WERI-Rb-1 (cell line): ENCODE measurements at regions not wholly inside any gene's neighbourhood (a gene's known extent, or its start where the extent isn't known, plus 50 kb on each side); places are given as distances from the start of the nearest gene placed in this dataset.

ENCODE experiments used
- DNase-seq: peaks from one replicate; pipeline ENCODE4 v3.0.0-alpha.2; 2020
- H3K27ac ChIP-seq: fragments of 250-450 bp; sonication (Bioruptor Pico); 2 replicates; pipeline ENCODE4 v1.5.1; 2020; ENCODE audit warnings: mild to moderate bottlenecking, moderate library complexity
- H3K27me3 ChIP-seq: fragments of 250-450 bp; sonication (Bioruptor Pico); 2 replicates; pipeline ENCODE4 v1.5.1; 2021; ENCODE audit warnings: mild to moderate bottlenecking, low read depth, moderate library complexity; ENCODE audit not compliant: insufficient read depth, severe bottlenecking
- H3K36me3 ChIP-seq: fragments of 250-450 bp; sonication (Bioruptor Pico); 2 replicates; pipeline ENCODE4 v1.5.1; 2020; ENCODE audit warnings: mild to moderate bottlenecking, moderate library complexity
- H3K4me3 ChIP-seq: 2 replicates; pipeline ENCODE4 v1.5.1; 2011; ENCODE audit warnings: low read depth, mild to moderate bottlenecking, control low read depth, low read length
- H3K9me3 ChIP-seq: fragments of 250-450 bp; sonication (Bioruptor Pico); 2 replicates; pipeline ENCODE4 v1.5.1; 2021; ENCODE audit warnings: mild to moderate bottlenecking, moderate library complexity; ENCODE audit not compliant: severe bottlenecking
- TF ChIP-seq, protein P1 (sequence below): IDR thresholded peaks from 2 replicates; pipeline ENCODE4 v1.5.1; 2011; ENCODE audit warnings: low read depth, mild to moderate bottlenecking, control low read depth, inconsistent platforms, low read length

DNA sequence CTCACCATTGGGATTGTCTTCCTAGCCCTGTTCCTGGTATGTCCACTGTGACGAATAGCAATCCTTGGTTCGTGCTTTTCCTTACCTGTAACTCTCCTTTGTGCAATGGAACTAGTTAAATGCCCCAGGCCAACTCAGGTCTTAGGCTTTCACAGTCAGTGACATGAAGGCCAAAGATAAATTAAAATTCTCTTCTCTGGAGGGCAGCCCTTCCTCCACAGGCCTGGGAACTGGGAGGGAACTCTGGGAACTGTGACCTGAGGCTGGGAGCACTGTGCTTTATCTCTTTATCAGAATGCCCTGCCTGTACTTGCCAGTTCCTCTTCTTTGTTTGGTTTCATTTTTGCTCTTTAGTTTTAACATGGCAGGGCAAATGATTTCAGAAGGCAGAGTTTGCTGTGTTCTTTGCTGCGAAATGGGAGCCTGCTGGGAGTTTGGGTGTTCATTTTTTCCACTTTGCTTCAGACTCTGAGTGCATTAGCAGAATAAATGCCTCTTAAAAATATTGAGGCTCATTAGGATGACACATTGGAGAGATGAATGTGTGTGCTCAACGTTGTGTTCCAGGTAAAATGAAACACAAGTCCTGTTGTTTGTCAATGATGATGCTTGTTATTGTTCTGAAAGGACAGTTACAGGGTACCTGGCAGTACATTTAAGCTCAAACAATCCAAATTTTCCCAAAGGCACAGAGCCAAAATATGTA, 118.1 kb downstream of the NUDT12 start:
- TF ChIP-seq, protein P1, sequence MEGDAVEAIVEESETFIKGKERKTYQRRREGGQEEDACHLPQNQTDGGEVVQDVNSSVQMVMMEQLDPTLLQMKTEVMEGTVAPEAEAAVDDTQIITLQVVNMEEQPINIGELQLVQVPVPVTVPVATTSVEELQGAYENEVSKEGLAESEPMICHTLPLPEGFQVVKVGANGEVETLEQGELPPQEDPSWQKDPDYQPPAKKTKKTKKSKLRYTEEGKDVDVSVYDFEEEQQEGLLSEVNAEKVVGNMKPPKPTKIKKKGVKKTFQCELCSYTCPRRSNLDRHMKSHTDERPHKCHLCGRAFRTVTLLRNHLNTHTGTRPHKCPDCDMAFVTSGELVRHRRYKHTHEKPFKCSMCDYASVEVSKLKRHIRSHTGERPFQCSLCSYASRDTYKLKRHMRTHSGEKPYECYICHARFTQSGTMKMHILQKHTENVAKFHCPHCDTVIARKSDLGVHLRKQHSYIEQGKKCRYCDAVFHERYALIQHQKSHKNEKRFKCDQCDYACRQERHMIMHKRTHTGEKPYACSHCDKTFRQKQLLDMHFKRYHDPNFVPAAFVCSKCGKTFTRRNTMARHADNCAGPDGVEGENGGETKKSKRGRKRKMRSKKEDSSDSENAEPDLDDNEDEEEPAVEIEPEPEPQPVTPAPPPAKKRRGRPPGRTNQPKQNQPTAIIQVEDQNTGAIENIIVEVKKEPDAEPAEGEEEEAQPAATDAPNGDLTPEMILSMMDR, result no peak
- no peak overlapping the region for H3K27ac ChIP-seq
- H3K4me3 ChIP-seq, result no peak overlapping the region
- no peaks in the 10 kb centered on the region for H3K9me3 ChIP-seq
- DNase-seq, result no peak
- no peaks in the 10 kb centered on the region for H3K27me3 ChIP-seq
- H3K36me3 ChIP-seq, result no peaks in the 10 kb centered on the region

GRCh38 chr5:103442750-103443149, 119.8 kb downstream of the NUDT12 start:
- no peak overlapping the region for H3K4me3 ChIP-seq
- H3K9me3 ChIP-seq, result no peaks in the 10 kb centered on the region
- H3K27ac ChIP-seq, result no peak overlapping the region
- H3K36me3 ChIP-seq, result no peaks in the 10 kb centered on the region
- DNase-seq, result no peak
- no peaks in the 10 kb centered on the region for H3K27me3 ChIP-seq
- TF ChIP-seq, protein P1, result no peak

DNA sequence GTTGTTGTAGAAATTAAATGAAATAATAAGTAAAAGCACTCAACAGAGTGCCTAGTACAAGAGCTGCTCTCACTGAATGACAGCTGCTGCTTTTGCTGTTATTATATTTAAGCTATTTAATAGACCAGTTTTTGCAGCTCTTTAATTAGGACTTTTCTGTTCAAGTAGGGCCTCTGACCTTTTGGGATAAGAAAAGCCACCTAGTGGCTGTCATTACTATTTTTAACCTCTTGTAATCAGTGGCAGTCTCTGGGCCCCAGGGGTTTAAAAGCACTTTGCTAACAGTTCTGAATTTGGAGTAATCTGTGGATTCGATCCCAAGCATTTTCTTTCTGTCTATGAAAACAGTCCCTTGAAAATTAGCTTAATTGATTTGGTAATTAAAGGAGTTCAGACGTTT, 121.1 kb downstream of the NUDT12 start:
- peak; percentile 6 for DNase-seq
- Histone ChIP-seq H3K36me3 (no peaks in the 10 kb centered on the region), H3K27me3 (no peaks in the 10 kb centered on the region), H3K4me3 (no peak overlapping the region), H3K27ac (no peak overlapping the region), H3K9me3 (no peaks in the 10 kb centered on the region)
- TF ChIP-seq, protein P1, result no peak

DNA sequence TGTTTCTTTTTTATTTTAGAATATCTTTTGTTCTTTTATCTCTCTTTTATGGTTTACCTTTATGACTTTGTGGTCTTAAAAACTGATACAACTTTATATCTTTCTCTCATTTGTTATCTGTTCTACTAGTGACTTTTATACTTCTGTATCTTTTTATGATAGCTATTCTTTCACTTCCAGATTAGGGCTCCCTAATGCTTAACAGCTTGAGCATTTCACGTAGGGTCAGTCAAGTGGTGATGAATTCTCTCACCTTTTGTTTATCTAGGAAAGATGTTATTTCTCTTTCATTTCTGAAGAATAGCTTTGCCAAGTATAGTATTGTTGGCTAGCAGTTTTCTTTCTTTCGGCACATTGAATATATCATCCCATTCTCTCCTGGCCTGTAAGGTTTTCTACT, 123.6 kb downstream of the NUDT12 start:
- Histone ChIP-seq H3K4me3 (no peak overlapping the region), H3K27ac (no peak overlapping the region), H3K36me3 (no peaks in the 10 kb centered on the region), H3K27me3 (no peaks in the 10 kb centered on the region), H3K9me3 (no peaks in the 10 kb centered on the region)
- DNase-seq, result no peak
- TF ChIP-seq, protein P1, result no peak

GRCh38 chr5:103436656-103437055, 125.9 kb downstream of the NUDT12 start:
- TF ChIP-seq, protein P1, result no peak
- Histone ChIP-seq H3K9me3 (no peaks in the 10 kb centered on the region), H3K27me3 (no peaks in the 10 kb centered on the region), H3K36me3 (no peaks in the 10 kb centered on the region), H3K27ac (no peak overlapping the region), H3K4me3 (no peak overlapping the region)
- DNase-seq, result no peak

GRCh38 chr5:103436112-103436511, 126.5 kb downstream of the NUDT12 start:
- no peaks in the 10 kb centered on the region for H3K36me3 ChIP-seq
- H3K4me3 ChIP-seq, result no peak overlapping the region
- DNase-seq, result no peak
- H3K27me3 ChIP-seq, result no peaks in the 10 kb centered on the region
- TF ChIP-seq, protein P1, result no peak
- no peaks in the 10 kb centered on the region for H3K9me3 ChIP-seq
- no peak overlapping the region for H3K27ac ChIP-seq
